Muscle of back (tissue), 3 donors: ENCODE measurements at regions not wholly inside any gene's neighbourhood (a gene's known extent, or its start where the extent isn't known, plus 50 kb on each side); places are given as distances from the start of the nearest gene placed in this dataset.
A peak's percentile ranks its signal among the peaks of the same experiment; 100 is the strongest.
"Not testable (repeated sequence)": the region's sequence is repeated elsewhere in the genome, so short reads cannot be mapped to it uniquely, and the experiment has no call there.

Source experiments
- DNase-seq, 3 donors: peaks; one replicate each; pipeline versions ENCODE4 v3.0.0 to v3.0.0-alpha.2; 2013

GRCh38 chr3:99586701-99587100 lies 51.7 kb upstream of the COL8A1 start:
- no peak for DNase-seq

DNA sequence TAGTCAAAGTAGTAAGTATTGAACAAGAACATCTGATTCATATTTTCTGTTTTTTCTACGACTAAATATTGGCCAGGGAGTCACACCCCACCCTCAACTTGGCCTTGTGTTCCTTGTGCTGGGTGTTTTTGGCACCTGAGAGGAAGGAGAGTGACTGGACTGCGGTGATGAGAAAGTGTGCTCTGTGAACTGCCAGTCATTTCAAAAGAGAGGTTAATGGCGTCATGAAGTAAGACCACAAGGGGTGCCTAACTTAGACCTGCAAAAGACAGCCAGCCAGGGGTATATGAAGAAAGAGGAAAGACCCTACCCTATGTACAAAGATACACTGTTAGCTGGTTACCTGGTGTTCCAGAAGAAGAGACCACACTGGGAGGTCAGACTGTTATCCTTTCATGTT lies 58.4 kb upstream of the COL8A1 start:
- DNase-seq, result no peak

GRCh38 chr3:99579246-99579645 lies 59.1 kb upstream of the COL8A1 start:
- DNase-seq, result peak in 1 of 3 donors; percentile 55

GRCh38 chr3:99578339-99578970 lies 59.9 kb upstream of the COL8A1 start:
- DNase-seq, result no peak

GRCh38 chr3:99576904-99577559 lies 61.4 kb upstream of the COL8A1 start:
- no peak for DNase-seq

GRCh38 chr3:99575683-99576082 lies 62.7 kb upstream of the COL8A1 start:
- no peak for DNase-seq

GRCh38 chr3:99570061-99570460 lies 68.3 kb upstream of the COL8A1 start:
- no peak for DNase-seq

DNA sequence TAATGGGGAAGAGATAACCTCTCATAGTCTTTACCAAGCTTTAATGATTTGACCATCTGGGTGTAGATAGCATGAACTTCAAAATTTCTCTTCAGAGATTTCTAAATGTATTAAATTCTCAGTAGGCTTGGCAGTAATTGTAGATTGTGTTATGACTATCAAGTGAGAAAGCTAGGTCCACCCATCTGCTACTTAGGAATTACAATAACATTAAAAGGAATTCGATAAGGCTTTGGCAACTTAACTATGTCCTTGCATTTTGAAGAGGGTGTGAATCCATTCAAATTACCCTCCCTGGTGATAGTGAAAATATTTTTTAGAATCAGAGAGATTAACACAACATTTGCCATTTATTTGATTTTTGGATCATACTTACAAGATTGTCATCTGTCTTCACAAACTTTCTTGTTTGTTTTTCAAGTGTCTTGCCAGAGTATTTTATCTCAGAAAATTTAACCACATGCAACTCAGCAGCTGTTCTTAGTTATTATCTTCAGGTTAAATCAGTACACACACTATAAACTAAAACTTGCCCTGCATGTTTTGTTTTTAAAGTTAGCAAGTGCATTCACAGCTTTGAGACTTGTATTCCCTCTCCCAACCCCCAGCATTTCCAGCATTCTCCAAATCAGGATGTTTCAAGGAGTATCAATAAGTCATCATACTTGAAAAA lies 69.6 kb upstream of the COL8A1 start:
- no peak for DNase-seq

DNA sequence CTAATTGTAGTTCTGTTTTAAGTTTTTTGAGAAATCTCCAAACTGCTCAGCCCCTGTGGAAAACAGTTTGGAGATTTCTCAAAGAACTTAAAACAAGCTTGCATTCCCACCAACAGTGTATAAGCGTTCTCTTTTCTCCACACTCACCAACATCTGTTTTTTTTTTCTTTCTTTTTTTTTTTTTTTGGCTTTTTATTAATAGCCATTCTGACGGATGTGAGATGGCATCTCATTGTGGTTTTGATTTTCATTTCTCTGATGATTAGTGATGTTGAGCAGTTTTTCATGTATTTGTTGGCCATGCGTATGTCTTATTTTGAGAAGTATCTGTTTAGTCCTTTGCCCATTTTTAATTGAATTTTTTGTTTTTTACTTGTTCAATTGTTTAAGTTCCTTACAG lies 73.1 kb upstream of the COL8A1 start:
- DNase-seq, result no peak

- peak in 1 of 3 donors; percentile 54 for DNase-seq
Measured at GRCh38 chr3:99562990-99563607, 75.3 kb upstream of the COL8A1 start.

GRCh38 chr3:99562138-99562537 lies 76.3 kb upstream of the COL8A1 start:
- no peak for DNase-seq

DNA sequence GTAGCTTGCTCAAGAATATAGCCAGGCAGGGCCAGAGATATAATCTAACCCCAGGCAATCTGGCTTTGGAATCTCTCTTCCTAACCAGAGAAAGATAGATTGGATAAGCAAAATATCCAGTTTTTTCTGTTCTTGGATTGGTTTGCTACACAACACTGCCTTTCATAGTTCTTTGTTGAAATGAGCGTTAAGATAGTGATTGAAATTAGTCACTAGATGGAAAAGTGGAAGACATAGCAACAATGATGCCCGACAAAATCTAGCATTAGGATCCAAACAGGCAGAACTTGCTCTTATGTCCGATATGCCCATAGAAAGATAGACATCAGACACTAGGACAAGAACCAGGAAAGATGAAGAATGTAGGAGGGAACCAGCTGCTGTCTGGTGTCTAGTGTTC lies 77.3 kb upstream of the COL8A1 start:
- DNase-seq, result no peak

- no peak for DNase-seq
Measured at GRCh38 chr3:99559196-99559595, 79.2 kb upstream of the COL8A1 start.

GRCh38 chr3:99555885-99556284 lies 82.5 kb upstream of the COL8A1 start:
- not testable (repeated sequence) for DNase-seq

GRCh38 chr3:99551520-99551919 lies 86.9 kb upstream of the COL8A1 start:
- no peak for DNase-seq

DNA sequence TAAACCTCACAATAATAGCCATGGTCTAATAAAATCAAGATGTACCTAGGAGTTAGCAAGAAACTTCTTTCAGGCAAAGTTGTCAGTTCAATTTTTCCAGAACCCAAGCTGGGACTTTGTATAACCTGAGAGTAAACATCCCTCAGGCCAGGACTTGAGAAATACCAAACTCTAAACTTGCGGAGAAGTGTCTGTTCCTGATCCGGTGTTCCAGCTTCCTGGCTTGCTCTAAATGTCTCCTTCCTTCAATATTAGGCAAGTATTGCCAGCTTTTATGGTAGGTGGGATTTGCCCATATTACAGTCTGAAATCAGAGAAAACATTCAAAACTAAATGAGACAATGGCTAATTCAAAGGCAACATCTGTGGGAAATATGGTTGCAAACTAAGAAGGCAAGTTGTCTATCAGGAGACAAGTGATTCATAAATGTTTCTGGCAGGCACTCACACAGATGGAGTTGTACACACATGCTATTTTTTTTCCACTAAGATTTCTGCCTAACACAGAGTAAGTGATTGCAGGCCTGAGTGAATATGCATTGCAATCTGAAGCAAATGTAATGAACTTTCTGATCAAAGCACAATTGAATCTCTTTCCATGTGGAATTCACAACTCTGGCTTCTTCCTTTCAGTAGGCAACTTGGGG lies 88.3 kb upstream of the COL8A1 start:
- peak; percentile 41 to 71 (median 57) for DNase-seq

- DNase-seq, result no peak
Measured at GRCh38 chr3:99549220-99549619, 89.2 kb upstream of the COL8A1 start.

DNA sequence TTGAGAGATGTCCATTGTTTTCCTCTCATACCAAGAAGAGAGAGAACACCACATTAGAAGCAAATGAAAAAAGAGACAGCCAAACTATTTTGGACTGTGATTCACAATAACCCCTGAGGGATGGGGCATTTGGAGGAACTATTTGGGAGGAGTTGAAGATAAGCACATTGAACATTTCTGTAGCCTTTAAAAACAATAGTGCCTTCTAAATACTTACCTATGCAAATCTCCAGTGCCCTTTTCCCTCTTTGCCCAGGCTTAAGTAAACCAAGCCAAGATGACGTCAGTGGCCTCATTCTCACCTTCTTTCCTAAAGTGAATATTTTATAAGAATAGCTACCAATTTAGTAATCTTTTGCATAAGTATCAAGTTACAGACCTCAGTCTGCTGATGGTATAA lies 89.7 kb upstream of the COL8A1 start:
- no peak for DNase-seq

DNA sequence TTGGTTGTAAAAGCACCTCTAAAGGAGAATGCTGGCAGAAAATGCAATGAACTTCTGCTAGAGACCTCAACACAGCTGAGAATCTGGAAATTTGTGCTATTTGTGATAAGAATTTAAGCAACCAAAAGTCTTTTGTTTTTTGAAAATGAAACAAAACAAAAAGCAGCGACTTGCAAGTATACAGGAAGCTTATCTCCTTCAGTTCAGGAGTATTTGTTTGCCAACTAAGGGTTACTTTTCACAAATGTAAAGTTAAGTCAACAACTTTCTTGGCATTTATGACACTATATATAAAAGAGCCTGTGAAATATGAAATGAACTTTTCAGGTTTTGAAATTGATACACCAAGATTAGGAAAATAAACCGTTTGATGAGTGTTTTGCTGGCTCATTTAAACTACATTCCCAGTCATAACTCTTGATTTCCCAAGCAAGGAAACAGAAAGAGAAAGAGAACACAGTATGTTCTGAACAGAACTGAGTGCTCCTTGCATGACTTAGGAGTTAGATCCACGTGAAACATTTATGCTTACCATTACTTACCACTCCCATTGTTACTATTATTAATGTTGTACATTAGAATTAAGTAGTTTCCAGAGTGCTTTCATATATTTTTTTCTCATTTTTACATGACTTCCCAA lies 92.3 kb upstream of the COL8A1 start:
- DNase-seq, result no peak

- DNase-seq, result no peak
Measured at GRCh38 chr3:99544786-99545281, 93.6 kb upstream of the COL8A1 start.

DNA sequence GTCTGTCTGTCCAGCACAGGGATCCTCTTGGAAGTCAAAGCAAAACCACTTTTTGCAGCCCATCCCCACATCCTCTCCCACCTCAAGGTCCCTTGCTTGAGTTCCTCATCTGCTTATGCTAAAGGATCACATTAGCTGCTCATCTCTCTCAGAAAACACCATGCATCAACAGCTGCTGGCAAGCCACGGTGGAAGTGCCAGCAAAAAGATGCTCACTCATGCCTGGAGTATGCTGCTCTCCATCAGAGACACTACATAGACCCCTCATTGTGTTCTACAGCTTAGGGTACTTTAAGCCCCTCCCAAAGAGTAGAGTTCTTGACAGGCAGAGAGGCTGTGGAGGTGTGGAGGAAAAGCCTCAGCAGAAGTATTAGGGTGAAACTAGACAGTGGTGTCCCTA lies 94.6 kb upstream of the COL8A1 start:
- no peak for DNase-seq
